HEK293T (cell line): ENCODE measurements at regions not wholly inside any gene's neighbourhood (a gene's known extent, or its start where the extent isn't known, plus 50 kb on each side); places are given as distances from the start of the nearest gene placed in this dataset.
A peak's percentile ranks its signal among the peaks of the same experiment; 100 is the strongest.

ENCODE experiments used
- CTCF ChIA-PET: fragments of 350-600 bp; formaldehyde crosslinking; extraction: SDS; loops from one replicate; lab custom pipeline; 2021; ENCODE audit warnings: antibody characterized with exemption, inconsistent platforms; lab: Yijun Ruan, JAX
- POLR2A ChIA-PET: fragments of 350-600 bp; formaldehyde crosslinking; extraction: SDS; loops from one replicate; lab custom pipeline; 2020; ENCODE audit warnings: antibody characterized with exemption, inconsistent platforms; lab: Yijun Ruan, JAX
- DNase-seq: peaks from one replicate; pipeline ENCODE4 v3.0.0; 2012; ENCODE audit warnings: mixed read lengths; ENCODE audit errors: extremely low spot score
- ARNT ChIP-seq: fragments of 450-650 bp; IDR thresholded peaks from 2 replicates; pipeline ENCODE4 v1.6.1; 2017; ENCODE audit warnings: mild to moderate bottlenecking
- BHLHE40 ChIP-seq: fragments of 450-650 bp; IDR thresholded peaks from 2 replicates; pipeline ENCODE4 v1.6.1; 2016; ENCODE audit warnings: mild to moderate bottlenecking, moderate library complexity, borderline replicate concordance
- CTBP1 ChIP-seq: fragments of 450-650 bp; IDR thresholded peaks from 2 replicates; pipeline ENCODE4 v1.6.1; 2016; ENCODE audit warnings: borderline replicate concordance
- ELF4 ChIP-seq: fragments of 450-650 bp; IDR thresholded peaks from 2 replicates; pipeline ENCODE4 v1.6.1; 2017; ENCODE audit warnings: antibody characterized with exemption
- FOXA1 ChIP-seq: fragments of 450-650 bp; IDR thresholded peaks from 2 replicates; pipeline ENCODE4 v1.6.1; 2016; ENCODE audit warnings: mild to moderate bottlenecking
- FOXK2 ChIP-seq: fragments of 450-650 bp; IDR thresholded peaks from 2 replicates; pipeline ENCODE4 v1.6.1; 2016; ENCODE audit warnings: mild to moderate bottlenecking
- FOXM1 ChIP-seq: fragments of 450-650 bp; IDR thresholded peaks from 2 replicates; pipeline ENCODE4 v1.6.1; 2017; ENCODE audit warnings: mild to moderate bottlenecking, borderline replicate concordance
- HDGF ChIP-seq: fragments of 450-650 bp; IDR thresholded peaks from 2 replicates; pipeline ENCODE4 v1.6.1; 2017; ENCODE audit warnings: antibody characterized with exemption, borderline replicate concordance
- L3MBTL2 ChIP-seq: fragments of 450-650 bp; conservative IDR thresholded peaks from 2 replicates; pipeline ENCODE4 v1.6.1; 2016; ENCODE audit warnings: mild to moderate bottlenecking
- LEF1 ChIP-seq: fragments of 450-650 bp; IDR thresholded peaks from 2 replicates; pipeline ENCODE4 v1.6.1; 2017; ENCODE audit warnings: mild to moderate bottlenecking, borderline replicate concordance
- NFRKB ChIP-seq: fragments of 450-650 bp; IDR thresholded peaks from 2 replicates; pipeline ENCODE4 v1.6.1; 2016; ENCODE audit warnings: mild to moderate bottlenecking, moderate library complexity
- PKNOX1 ChIP-seq: fragments of 450-650 bp; IDR thresholded peaks from 2 replicates; pipeline ENCODE4 v1.6.1; 2016
- SP1 ChIP-seq: fragments of 450-650 bp; IDR thresholded peaks from 2 replicates; pipeline ENCODE4 v1.6.1; 2017
- SUZ12 ChIP-seq: fragments of 450-650 bp; IDR thresholded peaks from 2 replicates; pipeline ENCODE4 v1.6.1; 2016; ENCODE audit warnings: mild to moderate bottlenecking
- TARDBP ChIP-seq: fragments of 450-650 bp; IDR thresholded peaks from 2 replicates; pipeline ENCODE4 v1.6.1; 2016
- ZNF384 ChIP-seq: fragments of 450-650 bp; IDR thresholded peaks from 2 replicates; pipeline ENCODE4 v1.6.1; 2016

DNA sequence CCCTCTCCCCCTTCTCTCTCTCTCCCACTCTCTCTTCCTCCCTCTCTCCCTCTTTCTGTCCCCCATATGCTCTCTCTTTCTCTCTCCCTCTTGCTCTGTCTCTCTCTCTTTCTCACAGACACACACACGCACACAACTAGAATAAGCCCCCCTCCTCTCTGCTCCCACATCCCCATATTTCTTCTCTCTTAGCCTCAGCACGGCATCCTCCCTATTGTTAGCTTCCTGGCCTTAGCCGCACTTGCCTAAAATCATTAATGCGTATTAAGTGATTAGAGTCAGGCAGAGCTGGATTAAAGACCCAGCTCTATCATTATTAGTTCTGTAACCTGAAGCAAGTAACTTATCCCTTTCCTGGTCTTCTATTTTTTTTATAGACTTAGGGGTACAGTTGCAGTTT, 319.0 kb upstream of the C16orf82 start:
- no peak for TF ChIP-seq SUZ12
- TF ChIP-seq FOXM1 = no peak
- no peak for TF ChIP-seq BHLHE40
- no peak for TF ChIP-seq NFRKB
- no peak for TF ChIP-seq SP1
- TF ChIP-seq ELF4 = no peak
- DNase-seq = no peak
- ChIA-PET POLR2A (interaction anchor here (0.6 kb wide), 1 partner anchor 1679 kb away, joined by 3 read pairs; no protein-coding TSS in a partner anchor), CTCF (no interaction called here)

DNA sequence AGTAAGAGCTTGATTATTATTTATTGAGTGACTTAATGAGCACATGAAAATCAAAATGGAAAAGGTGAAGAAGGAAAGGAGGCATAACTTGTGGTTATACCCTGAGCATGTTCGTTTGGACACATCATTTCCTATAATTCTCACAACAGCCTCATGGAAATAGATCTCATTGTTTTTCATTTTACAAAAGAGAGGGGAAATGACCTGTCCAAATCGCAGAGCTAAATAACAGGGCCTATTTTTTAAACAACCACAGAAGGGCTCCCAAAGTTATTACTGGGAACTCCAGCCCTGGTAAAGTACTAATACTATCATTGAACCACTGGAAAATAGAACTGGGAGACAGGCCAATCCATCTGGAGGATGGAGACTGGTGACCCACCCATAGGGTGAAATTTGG, 317.7 kb upstream of the C16orf82 start:
- CTCF ChIA-PET = no interaction called here

DNA sequence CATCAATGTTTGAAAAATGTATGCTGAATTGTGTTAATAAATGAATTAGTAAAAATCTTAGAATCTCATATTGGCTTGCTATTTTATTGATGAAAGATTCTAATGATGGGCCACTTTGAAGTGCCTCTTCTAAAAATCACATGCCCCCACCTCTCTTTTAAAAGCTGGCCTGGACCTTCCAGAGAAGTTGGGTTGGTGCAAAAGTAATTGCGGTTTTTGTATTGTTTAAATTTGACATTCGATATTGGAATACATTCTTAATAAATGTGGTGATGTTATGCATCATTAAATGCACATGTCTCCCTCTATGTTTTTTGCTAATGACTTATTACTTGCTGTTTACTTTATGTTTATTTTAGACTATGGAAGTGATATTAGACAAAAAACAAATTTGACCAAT, 314.6 kb upstream of the C16orf82 start:
- POLR2A ChIA-PET = interaction anchor here (0.7 kb wide), 1 partner anchor 1462 kb away, joined by 3 read pairs; no protein-coding TSS in a partner anchor

More for the DNA sequence above, 317.7 kb upstream of the C16orf82 start:
- no peak for DNase-seq
- TF ChIP-seq ZNF384 = no peak
- TF ChIP-seq HDGF = no peak
- POLR2A ChIA-PET = no interaction called here

DNA sequence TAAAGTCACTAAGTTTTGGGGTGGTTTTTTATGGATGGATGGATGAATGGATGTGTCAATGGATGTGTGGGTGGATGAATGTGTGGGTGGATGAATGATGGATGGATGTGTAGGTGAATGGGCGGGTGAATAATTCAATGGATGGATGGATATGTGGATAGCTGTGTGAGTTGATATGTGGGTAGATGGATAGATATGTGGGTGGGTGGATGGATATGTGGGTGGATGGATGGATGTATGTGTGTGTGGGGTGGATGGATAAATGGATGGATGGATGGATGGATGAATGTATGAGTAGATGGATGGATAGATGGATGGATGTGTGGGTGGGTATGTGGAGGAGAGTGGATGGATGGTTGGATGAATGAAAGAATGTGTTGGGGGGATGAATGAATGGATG, 310.1 kb upstream of the C16orf82 start:
- TF ChIP-seq FOXM1 = no peak
- TF ChIP-seq TARDBP = no peak
- TF ChIP-seq ARNT = no peak
- no peak for TF ChIP-seq NFRKB
- ChIA-PET CTCF (no interaction called here), POLR2A (no interaction called here)
- no peak for DNase-seq

More for the DNA sequence above, 314.6 kb upstream of the C16orf82 start:
- no peak for DNase-seq
- TF ChIP-seq FOXM1 (no peak), BHLHE40 (no peak), PKNOX1 (no peak), ELF4 (peak; percentile 50), SUZ12 (no peak), ZNF384 (no peak), L3MBTL2 (no peak), TARDBP (no peak), NFRKB (no peak)
- CTCF ChIA-PET = no interaction called here

- ChIA-PET CTCF (no interaction called here), POLR2A (no interaction called here)
- TF ChIP-seq ZNF384 = no peak
- TF ChIP-seq SUZ12 = no peak
- TF ChIP-seq FOXK2 = no peak
- no peak for TF ChIP-seq ARNT
- no peak for TF ChIP-seq SP1
- no peak for TF ChIP-seq LEF1
- no peak for TF ChIP-seq BHLHE40
- TF ChIP-seq CTBP1 = no peak
- TF ChIP-seq ELF4 = no peak
- TF ChIP-seq NFRKB = no peak
- DNase-seq = no peak
These were observed 304.1 kb upstream of the C16orf82 start for GRCh38 chr16:26762594-26762993.

GRCh38 chr16:26765087-26765486, 301.6 kb upstream of the C16orf82 start:
- ChIA-PET CTCF (no interaction called here), POLR2A (no interaction called here)
- TF ChIP-seq L3MBTL2 (no peak), NFRKB (no peak)
- DNase-seq = peak; percentile 47

GRCh38 chr16:26768385-26769010, 298.2 kb upstream of the C16orf82 start:
- POLR2A ChIA-PET = no interaction called here
- TF ChIP-seq ZNF384 (no peak), ELF4 (no peak), PKNOX1 (no peak), L3MBTL2 (no peak), FOXM1 (no peak), CTBP1 (no peak)
- DNase-seq = no peak
- CTCF ChIA-PET = no interaction called here

- POLR2A ChIA-PET = no interaction called here
- TF ChIP-seq SUZ12 (no peak), CTBP1 (no peak), FOXM1 (no peak), ZNF384 (no peak), L3MBTL2 (no peak), ELF4 (no peak), FOXK2 (no peak), ARNT (no peak), FOXA1 (no peak), PKNOX1 (no peak), TARDBP (no peak), BHLHE40 (no peak), NFRKB (no peak), HDGF (no peak), SP1 (no peak)
- CTCF ChIA-PET = no interaction called here
- DNase-seq = no peak
These were observed 296.2 kb upstream of the C16orf82 start for GRCh38 chr16:26770547-26770946.
